T-helper 1 cell (primary cell): ENCODE measurements at regions not wholly inside any gene's neighbourhood (a gene's known extent, or its start where the extent isn't known, plus 50 kb on each side); places are given as distances from the start of the nearest gene placed in this dataset.
"Not testable (repeated sequence)": the region's sequence is repeated elsewhere in the genome, so short reads cannot be mapped to it uniquely, and the experiment has no call there.

Experiments
- DNase-seq, 5 donors: peaks; one replicate each; pipeline ENCODE4 v3.0.0-alpha.2; 2012 to 2020

DNA sequence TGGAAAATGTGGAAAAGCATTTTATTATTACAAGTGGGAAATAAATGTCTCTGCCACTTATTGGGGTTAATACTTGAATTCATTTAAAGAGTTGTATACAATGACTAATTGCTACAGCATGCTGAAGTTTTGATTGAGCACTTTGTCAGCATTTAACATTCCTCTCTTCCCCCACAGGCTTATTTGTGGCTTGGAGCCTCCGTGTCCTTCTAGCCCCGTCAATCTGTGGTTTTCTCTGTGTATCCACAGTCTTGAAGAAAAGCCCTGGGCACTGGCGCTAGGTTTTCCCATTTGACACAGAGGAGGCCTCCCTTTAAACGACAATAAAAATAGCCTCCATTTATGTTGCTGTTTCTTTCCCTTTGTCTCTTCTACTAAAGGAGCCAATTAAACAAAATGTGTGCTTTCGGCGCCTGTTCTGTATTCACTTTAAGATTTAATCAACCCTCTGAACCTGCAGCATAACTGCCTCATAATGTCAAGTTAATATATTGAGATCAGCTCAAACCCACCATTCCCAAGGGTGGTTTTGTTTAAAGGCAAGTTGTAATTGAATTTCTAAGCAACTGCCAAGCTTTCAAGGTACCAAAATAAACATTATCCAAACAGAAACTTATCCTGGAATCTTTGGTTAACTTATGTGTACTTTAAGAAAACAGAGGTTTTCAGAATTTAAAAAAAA, 92.9 kb upstream of the ADRA1D start:
- no peak for DNase-seq

DNA sequence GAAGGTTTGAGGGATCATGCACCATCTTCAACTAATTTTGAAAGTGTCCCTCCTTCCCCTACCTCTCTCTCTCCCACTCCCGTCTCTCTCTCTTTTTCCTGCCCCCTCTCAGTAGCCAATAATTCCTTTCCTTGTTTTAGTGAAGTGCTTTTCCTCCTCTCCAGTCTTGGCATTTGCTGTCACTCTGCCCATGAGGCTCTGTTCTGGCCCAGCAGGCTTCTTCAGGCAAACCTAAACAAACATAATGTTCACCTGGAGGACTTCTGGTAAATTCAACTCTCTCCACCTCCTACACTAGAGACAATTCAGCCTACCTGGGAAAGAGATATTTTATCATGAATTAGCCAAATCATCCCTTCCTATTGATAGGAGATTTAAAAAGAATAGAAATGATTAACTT, 86.6 kb upstream of the ADRA1D start:
- DNase-seq: no peak

DNA sequence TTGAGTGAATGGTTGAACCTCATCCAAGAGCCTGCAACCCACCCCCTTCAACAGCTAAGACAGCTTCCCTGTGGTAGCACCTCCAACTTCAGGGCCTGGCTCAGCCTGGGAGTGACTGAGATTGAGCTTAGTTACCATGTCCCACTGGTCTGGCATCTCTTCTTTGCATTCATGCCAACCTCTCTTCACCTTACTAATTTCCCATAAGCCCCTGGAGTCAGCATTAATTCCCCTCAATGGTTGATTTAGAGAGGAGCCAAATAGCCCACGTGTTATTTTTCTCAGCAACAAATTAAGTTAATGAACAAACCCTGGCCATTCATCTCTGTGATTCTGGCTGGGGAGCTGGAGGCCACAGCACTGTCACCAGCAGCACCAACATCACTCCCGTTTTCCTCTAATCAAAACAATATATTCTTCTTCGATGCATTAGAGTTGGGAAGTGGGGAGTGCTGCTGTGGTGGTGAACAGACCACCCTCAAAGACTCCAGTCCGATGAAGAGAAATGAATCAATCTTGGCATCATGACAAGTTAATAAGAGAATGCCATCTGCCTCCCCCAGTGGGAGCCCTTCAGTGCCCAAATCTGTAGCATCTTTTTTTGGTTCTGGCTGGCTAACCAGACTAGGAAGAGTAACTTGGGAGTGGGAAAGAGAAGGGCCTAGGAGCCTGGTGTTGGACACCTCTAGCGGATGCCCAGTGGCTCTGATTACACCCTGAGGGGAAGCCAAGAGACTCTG, 83.2 kb upstream of the ADRA1D start:
- DNase-seq: no peak

DNA sequence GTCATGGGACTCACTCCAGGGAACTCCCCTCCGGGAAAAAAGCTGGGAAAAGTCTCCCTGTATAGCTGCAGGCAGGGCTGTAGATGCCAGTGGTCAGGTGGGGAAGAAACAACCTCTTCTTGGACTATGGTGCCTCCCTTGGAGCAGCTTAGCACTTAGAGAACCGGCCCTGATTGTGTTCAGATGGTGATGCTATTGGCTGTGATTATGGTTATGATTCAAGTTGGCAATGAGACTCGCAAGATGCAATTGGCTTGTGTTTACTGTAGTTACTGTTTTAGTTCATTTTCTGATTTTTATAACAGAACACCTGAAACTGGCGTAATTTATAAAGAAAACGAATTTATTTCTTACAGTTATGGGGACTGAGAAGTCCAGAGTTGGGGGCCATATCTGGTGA, 80.9 kb upstream of the ADRA1D start:
- DNase-seq: no peak

DNA sequence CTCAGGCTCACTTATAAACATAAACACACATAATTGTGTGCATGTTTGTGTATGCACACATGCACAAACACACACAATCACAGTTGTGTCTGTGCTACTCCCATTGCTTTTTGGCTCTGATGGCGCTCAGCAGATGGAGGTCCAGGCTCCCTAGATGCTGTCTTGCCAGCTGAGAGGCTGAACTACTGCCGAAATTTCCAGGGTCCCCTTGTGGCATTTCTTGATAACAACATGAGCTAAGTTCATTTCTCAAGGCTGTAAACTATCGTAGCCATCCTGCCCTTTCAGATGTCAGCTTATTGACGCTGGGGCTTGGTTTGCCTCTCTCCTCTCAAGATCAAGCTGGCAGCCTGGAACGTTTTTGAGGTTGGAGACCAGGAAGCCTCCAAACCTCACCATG, 80.1 kb upstream of the ADRA1D start:
- no peak for DNase-seq

DNA sequence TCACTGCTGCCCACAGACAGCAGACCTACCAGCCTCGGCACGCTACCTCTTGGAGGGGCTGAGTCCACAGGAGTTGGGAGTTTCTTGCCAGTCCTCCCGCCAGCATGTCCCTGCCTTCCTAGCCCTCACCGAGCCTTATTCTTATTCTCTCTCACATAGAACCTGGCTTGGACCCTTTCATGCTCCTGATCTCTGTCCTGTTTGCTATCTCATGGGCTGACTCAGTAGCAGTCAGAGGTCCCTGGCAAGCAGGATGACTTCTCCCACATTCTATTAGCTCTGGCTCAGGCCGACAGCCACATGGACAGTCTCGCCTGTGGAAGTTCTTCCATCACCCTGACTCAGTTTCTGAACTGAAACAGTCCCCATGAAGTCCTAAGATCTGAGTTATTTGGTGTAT, 79.5 kb upstream of the ADRA1D start:
- no peak for DNase-seq

DNA sequence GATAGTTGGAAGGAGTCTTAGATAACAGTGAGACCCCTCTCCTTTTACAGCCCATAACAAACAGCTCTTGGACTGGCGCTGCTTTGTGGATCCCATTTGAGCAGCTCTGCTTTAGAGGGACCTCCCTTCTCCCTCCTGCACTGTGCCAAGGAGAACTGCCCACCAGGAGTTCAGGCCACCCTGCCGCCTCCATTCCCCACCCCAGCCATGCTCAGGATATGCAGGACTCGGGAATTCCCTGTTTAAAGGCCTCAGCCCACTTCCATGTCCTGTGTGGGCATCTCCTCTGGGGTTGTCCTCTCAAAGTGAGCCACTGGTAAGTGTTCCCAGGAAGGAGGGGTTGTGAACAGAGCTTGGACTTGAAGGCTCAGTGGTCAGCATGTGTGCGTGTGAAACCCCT, 78.9 kb upstream of the ADRA1D start:
- DNase-seq: no peak

DNA sequence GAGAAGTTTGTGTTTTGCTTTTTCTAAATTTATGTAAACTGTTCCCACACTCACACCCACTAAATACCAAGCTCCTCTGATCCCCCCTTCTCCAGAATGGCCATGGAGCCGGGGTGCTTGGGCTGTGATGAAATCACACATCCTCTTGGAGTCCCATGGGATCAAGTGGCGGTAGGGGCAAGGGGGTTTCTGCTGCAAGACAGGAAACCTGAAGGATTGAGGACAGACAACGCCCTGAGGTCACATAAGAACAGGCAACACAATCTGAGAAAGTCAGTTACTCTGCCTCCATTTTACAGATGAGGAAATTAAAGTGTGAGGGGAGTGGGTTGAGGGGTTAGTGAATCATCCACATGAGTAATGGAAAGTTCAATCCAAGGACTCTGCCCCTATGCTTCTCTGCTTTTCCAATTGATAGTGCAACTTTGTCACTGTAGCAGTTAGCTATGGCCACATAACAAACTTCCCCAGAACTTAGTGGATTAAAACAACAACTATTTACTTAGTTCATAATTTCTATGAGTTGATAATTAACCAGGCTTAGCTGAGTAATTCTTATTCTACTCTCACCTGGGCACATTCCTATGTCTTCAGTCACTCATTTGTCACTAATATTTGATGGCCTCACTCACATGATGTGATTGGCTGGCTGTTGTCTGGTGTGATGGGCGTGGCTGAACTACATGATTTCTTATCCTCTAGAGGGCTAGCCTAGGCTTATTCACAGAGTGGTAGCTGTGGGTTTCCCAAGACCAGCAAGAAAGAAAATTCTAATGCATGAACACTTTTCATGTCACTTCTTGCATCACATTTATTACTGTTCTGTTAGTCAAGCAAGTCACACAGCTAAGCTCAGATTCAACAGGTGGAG, 77.3 kb upstream of the ADRA1D start:
- no peak for DNase-seq

DNA sequence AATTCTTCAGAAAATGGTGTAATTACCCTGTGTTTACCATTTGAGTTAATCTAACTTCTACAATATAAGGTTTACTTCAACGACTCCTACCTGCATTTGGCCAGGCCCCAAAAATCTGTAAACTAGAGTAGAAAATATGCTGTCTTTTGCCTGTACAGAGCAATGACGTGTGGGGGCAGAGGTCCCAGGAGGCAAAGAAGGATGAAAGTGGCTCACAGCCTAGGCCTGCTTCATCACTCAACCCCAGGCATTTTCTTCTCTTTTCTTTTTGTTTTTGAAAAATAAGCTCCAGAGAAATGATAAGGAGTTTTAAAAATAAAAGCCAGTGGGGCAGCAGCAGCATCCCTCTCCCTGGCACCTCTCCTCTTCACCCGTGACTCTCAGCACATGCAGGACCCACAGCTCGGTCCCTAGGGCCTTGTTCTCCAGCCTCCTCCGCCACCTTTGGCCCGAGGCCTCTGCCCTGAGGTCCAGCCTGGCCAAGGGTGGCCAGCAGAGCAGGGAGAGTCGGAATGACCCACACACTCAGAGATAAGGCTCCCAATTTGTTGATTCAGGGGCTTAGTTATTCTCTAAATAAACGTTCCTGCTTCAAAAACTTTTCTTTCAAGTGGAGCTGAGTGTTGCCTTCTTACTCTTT, 76.6 kb upstream of the ADRA1D start:
- DNase-seq: no peak

DNA sequence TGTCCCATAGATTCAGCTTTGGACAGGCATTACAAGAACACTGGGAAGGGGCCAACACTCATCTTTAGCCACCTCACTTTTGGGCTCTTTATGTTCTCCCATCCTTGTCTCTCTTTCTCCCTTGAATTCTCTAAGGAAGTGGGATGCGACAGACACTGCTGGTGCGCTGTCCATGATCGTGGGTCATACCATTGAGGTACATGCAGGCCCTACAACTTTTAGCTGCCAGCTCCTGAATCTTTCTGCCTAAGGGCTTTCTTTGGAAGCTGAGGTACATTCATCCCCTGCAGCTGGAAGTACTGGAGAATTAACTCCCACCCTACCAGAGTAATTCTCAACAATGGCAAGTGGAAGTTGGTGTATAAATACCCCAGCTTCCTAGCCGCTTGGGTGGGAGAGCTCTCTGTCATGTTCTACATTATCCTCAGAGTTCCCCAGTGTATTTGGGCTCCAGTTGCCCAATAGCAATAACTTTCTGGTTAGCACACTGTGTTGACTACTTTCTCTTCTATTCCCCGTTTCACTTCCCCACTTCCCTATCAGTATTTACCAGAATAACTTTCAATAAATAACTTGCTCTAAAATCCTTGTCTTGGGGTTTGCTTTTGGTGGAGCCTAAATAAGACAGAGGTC, 75.6 kb upstream of the ADRA1D start:
- no peak for DNase-seq

DNA sequence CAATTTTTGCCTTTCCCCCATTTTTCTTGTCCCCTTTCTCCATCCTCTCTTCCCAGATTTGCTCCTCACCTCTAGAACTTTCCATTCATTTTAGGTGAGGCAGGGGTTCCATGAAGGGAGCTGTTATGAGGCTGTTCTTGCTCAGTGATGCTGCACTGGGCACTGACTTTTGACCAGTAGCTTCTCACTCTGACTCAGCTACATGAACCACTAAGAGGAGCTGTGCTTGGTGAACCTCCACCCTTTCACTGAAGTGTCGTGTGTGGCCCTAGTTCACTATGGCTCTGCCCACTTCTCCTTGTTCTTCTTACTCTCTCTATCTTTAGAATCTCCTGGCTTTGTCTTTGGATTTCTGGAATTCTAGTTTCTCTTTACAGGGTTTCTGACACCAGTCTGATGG, 73.4 kb upstream of the ADRA1D start:
- DNase-seq: no peak

DNA sequence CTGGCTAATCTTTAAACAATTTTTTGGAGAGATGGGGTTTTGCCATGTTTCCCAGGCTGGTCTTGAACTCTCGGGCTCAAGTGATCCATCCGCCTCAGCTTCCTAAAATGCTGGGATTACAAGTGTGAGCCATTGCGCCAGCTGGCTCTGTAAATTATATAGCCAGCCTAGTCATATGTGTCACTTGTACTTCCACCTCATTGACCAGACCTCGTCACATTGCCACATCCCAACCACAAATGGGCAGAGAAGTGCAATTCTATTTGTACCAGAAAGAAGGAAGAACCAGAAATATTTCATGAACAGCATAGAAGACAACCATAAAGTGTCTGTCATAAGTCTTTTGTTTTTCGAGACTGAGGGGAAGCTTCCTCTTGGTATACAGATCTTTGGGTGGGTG, 71.2 kb upstream of the ADRA1D start:
- DNase-seq: no peak

DNA sequence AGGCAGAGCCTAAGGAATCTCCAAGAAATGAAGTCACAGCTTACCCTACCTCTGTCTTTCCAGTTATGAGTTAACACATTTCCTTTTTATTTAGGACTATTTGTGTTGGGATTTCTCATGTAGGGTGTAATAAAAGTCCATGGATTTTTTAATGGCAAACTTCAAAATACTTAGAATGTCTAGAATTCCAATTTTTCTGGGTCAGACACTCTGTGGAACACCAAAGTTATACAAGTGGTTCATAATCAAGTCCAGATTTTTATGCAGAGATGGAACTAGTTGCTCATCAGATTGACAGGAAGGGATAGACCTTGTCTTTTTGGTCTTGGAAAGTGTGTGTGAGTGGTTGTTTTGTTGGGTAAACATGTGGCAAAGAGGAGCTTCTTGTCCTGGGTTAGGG, 69.8 kb upstream of the ADRA1D start:
- DNase-seq: no peak

DNA sequence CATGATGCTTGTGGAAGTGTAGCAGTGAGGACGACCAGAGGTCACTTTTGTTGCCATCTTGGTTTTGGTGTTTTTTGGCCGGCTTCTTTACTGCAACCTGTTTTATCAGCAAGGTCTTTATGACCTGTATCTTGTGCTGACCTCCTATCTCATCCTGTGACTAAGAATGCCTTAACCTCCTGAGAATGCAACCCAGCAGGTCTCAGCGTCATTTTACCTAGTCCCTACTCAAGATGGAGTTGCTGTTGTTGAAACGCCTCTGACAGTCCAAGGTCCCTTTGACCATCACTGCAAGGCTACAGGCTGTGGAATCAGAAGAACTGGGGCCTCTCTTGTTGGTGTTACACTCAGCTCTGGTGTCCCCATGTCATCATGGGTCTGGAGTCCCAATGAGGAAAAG, 61.5 kb upstream of the ADRA1D start:
- not testable (repeated sequence) for DNase-seq

DNA sequence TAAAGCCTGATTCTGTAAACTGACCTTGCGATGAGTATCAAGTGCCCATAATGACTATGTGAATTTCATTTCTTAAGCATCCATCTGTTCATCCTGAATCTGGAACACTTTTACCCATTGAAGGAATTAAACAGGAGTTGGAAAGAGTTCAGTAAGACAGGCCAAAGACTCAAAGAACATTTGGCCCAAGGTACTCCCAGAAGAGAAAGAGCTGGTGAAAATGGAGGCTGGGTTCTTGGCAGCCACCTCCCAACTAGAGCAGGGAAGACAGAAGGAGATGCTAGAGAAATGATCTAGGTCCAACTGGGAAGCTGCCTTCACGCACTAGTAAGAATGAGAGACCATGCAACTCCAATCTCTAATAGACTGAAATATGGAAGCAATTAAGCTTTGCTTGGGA, 57.1 kb upstream of the ADRA1D start:
- DNase-seq: no peak

DNA sequence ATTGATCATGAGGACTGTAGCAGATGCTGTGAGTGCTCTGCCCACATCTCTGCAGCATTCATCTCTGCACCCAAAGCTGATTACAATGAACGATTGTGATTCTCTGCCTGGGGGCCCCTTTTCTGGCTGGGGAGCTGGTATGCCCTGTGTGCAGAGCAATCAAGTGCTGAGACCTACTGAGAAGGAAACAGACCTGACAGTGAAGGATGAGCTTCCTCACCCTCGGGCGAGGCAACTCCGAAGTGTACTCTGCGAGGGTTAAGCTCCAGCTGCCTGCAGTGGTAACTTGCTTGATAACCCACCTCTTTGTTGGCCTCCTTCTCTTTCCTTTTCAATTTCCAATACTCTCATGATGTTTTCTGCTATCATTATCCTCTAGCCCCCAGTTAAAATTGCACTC, 56.0 kb upstream of the ADRA1D start:
- DNase-seq: no peak

DNA sequence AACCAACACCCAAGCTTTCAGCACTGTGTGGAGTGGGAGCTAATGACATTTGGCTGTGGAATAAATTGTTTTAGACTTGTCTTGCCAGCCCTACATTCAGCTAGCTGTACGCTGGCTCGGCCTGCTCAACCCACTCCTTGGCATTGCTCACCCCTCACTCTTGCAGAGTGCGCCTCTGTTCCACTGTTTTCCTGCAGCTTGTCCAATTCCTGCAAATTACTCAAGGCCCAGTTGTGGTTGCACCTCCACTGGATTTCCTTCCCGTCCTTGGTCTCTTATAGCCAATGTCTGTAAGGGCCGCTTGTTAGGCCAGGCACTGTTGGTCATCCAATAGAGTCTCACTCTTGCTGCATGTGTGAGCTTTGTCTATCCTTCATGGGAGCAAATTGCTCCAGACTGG, 55.5 kb upstream of the ADRA1D start:
- no peak for DNase-seq

DNA sequence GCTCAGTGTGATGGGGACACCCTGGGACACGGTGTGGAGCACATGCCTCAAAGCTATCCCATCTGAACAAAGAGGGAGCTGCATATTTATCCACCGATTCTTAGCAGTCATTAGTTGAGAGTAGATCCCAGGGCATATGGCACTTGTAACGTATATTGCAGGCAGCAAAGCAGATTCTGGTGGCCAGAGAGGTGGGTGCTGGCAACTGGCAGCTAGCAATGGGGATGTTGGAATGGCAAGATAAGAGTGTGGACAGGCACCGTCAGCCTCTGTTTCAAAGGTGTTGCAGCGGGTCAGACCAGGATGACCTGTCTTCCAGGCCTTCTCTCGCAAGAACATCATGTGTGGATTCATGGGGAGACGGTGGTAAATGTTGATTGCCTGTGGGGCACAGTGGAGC, 54.0 kb upstream of the ADRA1D start:
- DNase-seq: no peak

DNA sequence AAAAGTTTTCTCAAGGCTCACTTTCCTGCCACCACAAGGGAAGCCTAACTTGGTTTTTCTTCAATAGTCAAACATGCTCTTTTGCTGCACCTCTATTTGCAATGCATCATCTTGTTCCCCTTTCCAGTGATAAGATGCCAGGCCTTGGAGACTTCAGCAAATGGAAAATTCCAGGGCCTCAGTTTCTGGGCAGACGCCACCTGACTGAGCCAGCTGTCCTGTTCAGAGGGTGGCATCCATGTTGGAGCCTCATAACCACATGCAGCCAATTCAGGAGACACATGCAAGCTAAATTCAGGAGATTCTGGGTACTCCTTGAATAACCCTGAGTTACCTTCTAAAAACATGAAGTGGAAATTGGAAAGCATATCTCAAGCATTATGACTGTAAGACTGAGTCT, 51.8 kb upstream of the ADRA1D start:
- no peak for DNase-seq

DNA sequence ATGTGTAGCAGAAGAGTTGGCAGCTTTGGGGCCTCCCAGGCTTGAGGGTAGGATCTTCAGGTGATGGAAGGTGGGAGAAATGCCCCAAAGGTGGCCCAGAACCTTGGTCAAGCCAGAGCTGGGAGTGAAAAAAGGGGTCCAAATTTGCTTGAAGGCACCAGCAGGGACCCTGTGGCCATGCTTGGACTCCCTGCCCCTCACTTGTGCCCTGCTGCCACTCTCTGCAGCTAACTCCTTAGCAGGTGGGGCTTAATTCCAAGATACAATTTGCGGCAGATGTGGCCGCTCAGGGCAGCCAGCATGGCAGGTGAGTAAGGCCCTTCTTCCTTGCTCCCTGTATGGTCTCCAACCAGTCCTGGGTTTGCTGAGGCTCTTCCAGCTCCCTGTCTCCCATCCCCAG, 51.3 kb upstream of the ADRA1D start:
- no peak for DNase-seq

DNA sequence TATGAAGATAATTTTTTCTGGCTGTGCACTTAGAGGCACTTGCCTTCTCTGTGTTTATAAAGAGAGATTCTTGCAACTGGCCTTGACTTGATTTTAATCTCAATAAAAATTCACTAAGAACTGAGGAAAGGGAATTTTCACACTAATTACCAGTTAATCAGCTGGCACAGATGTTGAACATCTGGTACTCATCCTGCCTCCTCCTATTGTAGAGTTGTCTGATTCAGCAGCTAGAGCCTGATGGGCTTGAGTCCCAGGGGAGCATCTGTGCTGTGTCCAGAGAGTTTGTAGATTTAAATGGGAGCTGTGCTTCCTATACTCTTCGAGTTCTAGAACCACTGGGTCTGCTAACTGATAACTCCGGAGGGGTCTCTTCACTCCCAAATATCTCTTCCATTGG, 50.7 kb upstream of the ADRA1D start:
- no peak for DNase-seq

DNA sequence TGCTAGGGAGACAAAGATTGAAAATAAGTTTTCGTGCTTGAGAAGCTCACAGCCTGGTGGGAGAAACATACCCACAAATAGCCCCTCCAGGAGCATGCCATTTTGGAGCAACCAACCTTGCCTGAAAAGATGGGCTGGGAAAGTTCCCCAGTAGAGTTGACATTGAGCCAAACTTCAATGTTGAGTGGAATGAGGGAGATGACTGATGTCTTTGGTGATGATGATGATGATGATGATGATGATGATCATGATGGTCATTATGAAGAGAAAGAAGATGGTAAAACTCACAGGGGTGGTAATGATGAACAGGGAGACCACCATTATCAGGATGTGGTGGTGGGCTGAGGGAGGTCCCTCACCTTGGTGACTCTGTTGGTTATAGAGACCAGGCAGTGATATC, 50.1 kb upstream of the ADRA1D start:
- no peak for DNase-seq
